IMR-90 (cell line): ENCODE measurements at regions not wholly inside any gene's neighbourhood (a gene's known extent, or its start where the extent isn't known, plus 50 kb on each side); places are given as distances from the start of the nearest gene placed in this dataset.

Experiments
- ATAC-seq: fragments of 200-7000 bp; cut with Tn5 transposase; 2 replicates; pipeline ENCODE4 v1.9.1; 2020; ENCODE audit warnings: low read depth, mild to moderate bottlenecking, moderate library complexity
- BruUV-seq: library from RNA; stranded (reverse); fragments of 400-500 nt; replicated peaks from 2 replicates; lab custom pipeline; 2021; lab: Mats Ljungman, UMichigan
- CTCF ChIA-PET: fragments of 300-600 bp; formaldehyde crosslinking; extraction: SDS; loops from one replicate; lab custom pipeline; 2021; ENCODE audit warnings: antibody characterized with exemption; lab: Yijun Ruan, JAX
- POLR2A ChIA-PET: fragments of 300-600 bp; sonication (Branson Sonifier 250); formaldehyde crosslinking; loops from one replicate; lab custom pipeline; 2022; ENCODE audit warnings: antibody characterized with exemption; ENCODE audit not compliant: unreplicated experiment; lab: Charles Lee
- DNase-seq: peaks from one replicate; pipeline ENCODE4 v3.0.0; 2013
- H2AFZ ChIP-seq: replicated peaks from 2 replicates; pipeline ENCODE3; 2013; ENCODE audit warnings: low read length, mild to moderate bottlenecking; ENCODE audit not compliant: poor library complexity
- H2AK5ac ChIP-seq: 2 replicates; pipeline ENCODE4 v1.6.1; 2013; ENCODE audit warnings: low read depth, low read length, inconsistent platforms
- H2AK9ac ChIP-seq: replicated peaks from 2 replicates; pipeline ENCODE3; 2013; ENCODE audit warnings: mild to moderate bottlenecking, low read depth, low read length, moderate library complexity; ENCODE audit not compliant: poor library complexity
- H2BK120ac ChIP-seq: 2 replicates; pipeline ENCODE4 v1.6.1; 2013; ENCODE audit warnings: low read depth, low read length, inconsistent platforms
- H2BK15ac ChIP-seq: 3 replicates; pipeline ENCODE4 v1.6.1; 2013; ENCODE audit warnings: low read depth, low read length, inconsistent platforms
- H2BK20ac ChIP-seq: 2 replicates; pipeline ENCODE4 v1.6.1; 2013; ENCODE audit warnings: low read depth, mild to moderate bottlenecking, inconsistent platforms, low read length, moderate library complexity
- H2BK5ac ChIP-seq: 2 replicates; pipeline ENCODE4 v1.6.1; 2013; ENCODE audit warnings: mild to moderate bottlenecking, low read depth, low read length, inconsistent platforms; ENCODE audit not compliant: poor library complexity, severe bottlenecking
- H3K14ac ChIP-seq: replicated peaks from 2 replicates; pipeline ENCODE4 v1.6.1; 2013; ENCODE audit warnings: low read depth, low read length, inconsistent platforms
- H3K18ac ChIP-seq: 2 replicates; pipeline ENCODE4 v1.6.1; 2013; ENCODE audit warnings: low read depth, low read length, control low read depth
- H3K23ac ChIP-seq: 2 replicates; pipeline ENCODE4 v1.6.1; 2013; ENCODE audit warnings: low read depth, low read length, inconsistent platforms
- H3K27ac ChIP-seq: 2 replicates; pipeline ENCODE4 v1.5.1; 2013; ENCODE audit warnings: mild to moderate bottlenecking, control low read depth, low read length; ENCODE audit not compliant: insufficient read depth
- H3K27me3 ChIP-seq: 2 replicates; pipeline ENCODE4 v1.6.1; 2013; ENCODE audit warnings: low read length; ENCODE audit not compliant: control insufficient read depth, insufficient read depth
- H3K36me3 ChIP-seq: 2 replicates; pipeline ENCODE4 v1.6.1; 2013; ENCODE audit warnings: low read length, mixed read lengths; ENCODE audit not compliant: control insufficient read depth, insufficient read depth
- H3K4ac ChIP-seq: 2 replicates; pipeline ENCODE4 v1.6.1; 2013; ENCODE audit warnings: low read depth, low read length, inconsistent platforms
- H3K4me1 ChIP-seq: 2 replicates; pipeline ENCODE4 v1.6.1; 2013; ENCODE audit warnings: low read length, mixed read lengths; ENCODE audit not compliant: control insufficient read depth, insufficient read depth
- H3K4me2 ChIP-seq: 2 replicates; pipeline ENCODE4 v1.6.1; 2013; ENCODE audit warnings: low read depth, mild to moderate bottlenecking, control low read depth, low read length, moderate library complexity
- H3K4me3 ChIP-seq: 2 replicates; pipeline ENCODE4 v1.5.1; 2013; ENCODE audit warnings: low read depth, mild to moderate bottlenecking, control low read depth, low read length, moderate library complexity; ENCODE audit not compliant: insufficient read depth
- H3K56ac ChIP-seq: 2 replicates; pipeline ENCODE4 v1.6.1; 2013; ENCODE audit warnings: low read length, inconsistent platforms; ENCODE audit not compliant: insufficient read depth; ENCODE audit errors: extremely low read depth
- H3K79me1 ChIP-seq, 2 experiments: 2 replicates each; pipeline ENCODE4 v1.6.1; 2013; ENCODE audit warnings: low read length in 2 of 2, inconsistent platforms in 1 of 2, low read depth in 1 of 2
- H3K9ac ChIP-seq: 2 replicates; pipeline ENCODE4 v1.6.1; 2013; ENCODE audit warnings: low read depth, low read length, control low read depth
- H3K9me1 ChIP-seq: 2 replicates; pipeline ENCODE4 v1.6.1; 2013; ENCODE audit warnings: low read length, inconsistent platforms; ENCODE audit not compliant: insufficient read depth
- H3K9me3 ChIP-seq: 2 replicates; pipeline ENCODE4 v1.6.1; 2013; ENCODE audit warnings: low read length; ENCODE audit not compliant: control insufficient read depth, insufficient read depth
- H4K20me1 ChIP-seq: 2 replicates; pipeline ENCODE4 v1.6.1; 2013; ENCODE audit warnings: low read length, inconsistent platforms; ENCODE audit not compliant: insufficient read depth
- H4K5ac ChIP-seq: 2 replicates; pipeline ENCODE4 v1.6.1; 2013; ENCODE audit warnings: mild to moderate bottlenecking, low read depth, low read length, control low read depth
- H4K8ac ChIP-seq, 2 experiments: 2 replicates each; pipeline ENCODE4 v1.6.1; 2013; ENCODE audit warnings: low read depth in 2 of 2, low read length in 2 of 2, control low read depth in 1 of 2, inconsistent platforms in 1 of 2
- H4K91ac ChIP-seq: 2 replicates; pipeline ENCODE4 v1.6.1; 2013; ENCODE audit warnings: low read depth, low read length, inconsistent platforms; ENCODE audit not compliant: insufficient read depth
- BHLHE40 ChIP-seq: fragments of 150-350 bp; IDR thresholded peaks from 2 replicates; pipeline ENCODE4 v1.6.1; 2016; ENCODE audit warnings: mild to moderate bottlenecking, low read depth, low read length
- CEBPB ChIP-seq: IDR thresholded peaks from 2 replicates; pipeline ENCODE4 v1.6.1; 2012; ENCODE audit warnings: low read depth, low read length, improper control_type of control experiment
- CHD1 ChIP-seq: IDR thresholded peaks from 2 replicates; pipeline ENCODE4 v1.6.1; 2012; ENCODE audit warnings: low read depth, low read length, improper control_type of control experiment
- ELK1 ChIP-seq: fragments of 150-350 bp; IDR thresholded peaks from 2 replicates; pipeline ENCODE4 v1.6.1; 2016; ENCODE audit warnings: low read depth, mild to moderate bottlenecking, low read length, moderate library complexity, borderline replicate concordance
- FOS ChIP-seq: fragments of 150-350 bp; IDR thresholded peaks from 2 replicates; pipeline ENCODE4 v1.6.1; 2016; ENCODE audit warnings: low read depth, low read length
- MAFK ChIP-seq: IDR thresholded peaks from 2 replicates; pipeline ENCODE4 v1.6.1; 2012; ENCODE audit warnings: low read depth, low read length, improper control_type of control experiment
- MAZ ChIP-seq: IDR thresholded peaks from 2 replicates; pipeline ENCODE4 v1.6.1; 2012; ENCODE audit warnings: low read depth, mild to moderate bottlenecking, low read length, improper control_type of control experiment, moderate library complexity, borderline replicate concordance
- MXI1 ChIP-seq: IDR thresholded peaks from 2 replicates; pipeline ENCODE4 v1.6.1; 2012; ENCODE audit warnings: low read depth, mild to moderate bottlenecking, low read length, moderate library complexity, borderline replicate concordance
- NFE2L2 ChIP-seq: fragments of 150-350 bp; IDR thresholded peaks from 2 replicates; pipeline ENCODE4 v1.6.1; 2016; ENCODE audit warnings: low read depth, mild to moderate bottlenecking, low read length
- POLR2A ChIP-seq: IDR thresholded peaks from 2 replicates; pipeline ENCODE4 v1.6.1; 2012; ENCODE audit warnings: mild to moderate bottlenecking, low read depth, low read length
- RAD21 ChIP-seq: IDR thresholded peaks from 2 replicates; pipeline ENCODE4 v1.6.1; 2012; ENCODE audit warnings: low read length, improper control_type of control experiment
- RCOR1 ChIP-seq: IDR thresholded peaks from 2 replicates; pipeline ENCODE4 v1.6.1; 2012; ENCODE audit warnings: mild to moderate bottlenecking, low read length, improper control_type of control experiment; ENCODE audit not compliant: insufficient replicate concordance
- RFX5 ChIP-seq: IDR thresholded peaks from 2 replicates; pipeline ENCODE4 v1.8.0; 2012; ENCODE audit warnings: low read depth, mild to moderate bottlenecking, low read length, moderate library complexity
- SMC3 ChIP-seq: fragments of 150-350 bp; IDR thresholded peaks from 2 replicates; pipeline ENCODE4 v1.6.1; 2016; ENCODE audit warnings: low read depth, mild to moderate bottlenecking, antibody characterized with exemption, low read length, moderate library complexity
- USF2 ChIP-seq: fragments of 150-350 bp; IDR thresholded peaks from 2 replicates; pipeline ENCODE4 v1.6.1; 2017; ENCODE audit warnings: mild to moderate bottlenecking, antibody characterized with exemption, low read length, low read depth
- WGBS, 2 experiments: methylation state at CpG; one replicate each; pipeline versions ENCODE4 v1.1.5 to v1.1.7; 2013; ENCODE audit warnings: missing lambda C conversion rate in 2 of 2; ENCODE audit not compliant: insufficient read length in 1 of 2; ENCODE audit errors: extremely low coverage in 2 of 2; 5-methylcytosine and 5-hydroxymethylcytosine counted together
- dilution Hi-C: fragments of 300-500 bp; cut with HindIII; formaldehyde crosslinking; loops from one replicate; pipeline ENCODE4 v1.14.3; 2018; ENCODE audit warnings: low sequenced_read_pairs; ENCODE audit not compliant: unreplicated experiment
- in situ Hi-C: fragments of 300-500 bp; cut with MboI; formaldehyde crosslinking; loops from 3 replicates; pipeline ENCODE4 v1.14.3; 2019; ENCODE audit warnings: low sequenced_read_pairs, inconsistent platforms, mixed read lengths
- intact Hi-C: fragments of 100-400 bp; cut with micrococcal nuclease; formaldehyde crosslinking; loops from 2 replicates; pipeline ENCODE4 v1.10.0; 2022
- TF ChIP-seq, protein P1 (sequence below): conservative IDR thresholded peaks from 2 replicates; pipeline ENCODE4 v1.5.1; 2012; ENCODE audit warnings: mild to moderate bottlenecking, low read depth, low read length, improper control_type of control experiment

- no peaks in the 10 kb centered on the region for H4K20me1 ChIP-seq
- H2AK9ac ChIP-seq, result no peak overlapping the region
- no peak overlapping the region for H2BK120ac ChIP-seq
- H2BK5ac ChIP-seq, result no peak overlapping the region
- H3K9me3 ChIP-seq, result peaks cover 9% of the 10 kb centered on the region
- intact Hi-C loops, result no loop called here
- no peaks in the 10 kb centered on the region for H3K27me3 ChIP-seq
- no peak overlapping the region for H4K8ac ChIP-seq
- no peak overlapping the region for H3K4ac ChIP-seq
- no peaks in the 10 kb centered on the region for H3K4me1 ChIP-seq
- H3K9me1 ChIP-seq, result no peaks in the 10 kb centered on the region
- no peak overlapping the region for H2BK15ac ChIP-seq
- no peak overlapping the region for H2AFZ ChIP-seq
- TF ChIP-seq ELK1, result no peak
- no peak for TF ChIP-seq BHLHE40
- no peak for TF ChIP-seq CHD1
- no peak for TF ChIP-seq USF2
- TF ChIP-seq MXI1, result no peak
- TF ChIP-seq, protein P1, sequence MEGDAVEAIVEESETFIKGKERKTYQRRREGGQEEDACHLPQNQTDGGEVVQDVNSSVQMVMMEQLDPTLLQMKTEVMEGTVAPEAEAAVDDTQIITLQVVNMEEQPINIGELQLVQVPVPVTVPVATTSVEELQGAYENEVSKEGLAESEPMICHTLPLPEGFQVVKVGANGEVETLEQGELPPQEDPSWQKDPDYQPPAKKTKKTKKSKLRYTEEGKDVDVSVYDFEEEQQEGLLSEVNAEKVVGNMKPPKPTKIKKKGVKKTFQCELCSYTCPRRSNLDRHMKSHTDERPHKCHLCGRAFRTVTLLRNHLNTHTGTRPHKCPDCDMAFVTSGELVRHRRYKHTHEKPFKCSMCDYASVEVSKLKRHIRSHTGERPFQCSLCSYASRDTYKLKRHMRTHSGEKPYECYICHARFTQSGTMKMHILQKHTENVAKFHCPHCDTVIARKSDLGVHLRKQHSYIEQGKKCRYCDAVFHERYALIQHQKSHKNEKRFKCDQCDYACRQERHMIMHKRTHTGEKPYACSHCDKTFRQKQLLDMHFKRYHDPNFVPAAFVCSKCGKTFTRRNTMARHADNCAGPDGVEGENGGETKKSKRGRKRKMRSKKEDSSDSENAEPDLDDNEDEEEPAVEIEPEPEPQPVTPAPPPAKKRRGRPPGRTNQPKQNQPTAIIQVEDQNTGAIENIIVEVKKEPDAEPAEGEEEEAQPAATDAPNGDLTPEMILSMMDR, result no peak
- no peak for TF ChIP-seq MAFK
- no peak for TF ChIP-seq RAD21
- TF ChIP-seq SMC3, result no peak
- TF ChIP-seq FOS, result no peak
- no peak for TF ChIP-seq CEBPB
- no peak for TF ChIP-seq MAZ
- no peak for TF ChIP-seq RFX5
- TF ChIP-seq NFE2L2, result no peak
- no peak for TF ChIP-seq RCOR1
- no peak for TF ChIP-seq POLR2A
- H3K4me2 ChIP-seq, result no peak overlapping the region
- POLR2A ChIA-PET, result no interaction called here
- H4K91ac ChIP-seq, result no peak overlapping the region
- no peak overlapping the region for H3K4me3 ChIP-seq
- no peak overlapping the region for H3K56ac ChIP-seq
- WGBS, 2 experiments, result 40% methylated on average over 1 of the region's 3 CpGs; no CpG with 5 or more reads in 1 of the 2 experiments
- ATAC-seq (no peak), DNase-seq (no peak)
- no peak overlapping the region for H3K14ac ChIP-seq
- no peaks in the 10 kb centered on the region for H3K36me3 ChIP-seq
- no peak overlapping the region for H3K23ac ChIP-seq
- in situ Hi-C loops, result no loop called here
- no peak overlapping the region for H4K5ac ChIP-seq
- no peak overlapping the region for H3K18ac ChIP-seq
- dilution Hi-C loops, result no loop called here
- no peak overlapping the region for H2AK5ac ChIP-seq
- H3K9ac ChIP-seq, result no peak overlapping the region
- BruUV-seq, result no TSS peak
- no peak overlapping the region for H3K27ac ChIP-seq
- no peak overlapping the region for H2BK20ac ChIP-seq
- H3K79me1 ChIP-seq, result no peaks in the 10 kb centered on the region
- CTCF ChIA-PET, result interaction anchor here (1.1 kb wide), 1 partner anchor 55 kb away, joined by 3 read pairs; no protein-coding TSS in a partner anchor
These were observed 317.7 kb downstream of the EDEM1 start for GRCh38 chr3:5505163-5505562.
